ENCODE measurements at regions not wholly inside any gene's neighbourhood (a gene's known extent, or its start where the extent isn't known, plus 50 kb on each side); places are given as distances from the start of the nearest gene placed in this dataset.

DNA sequence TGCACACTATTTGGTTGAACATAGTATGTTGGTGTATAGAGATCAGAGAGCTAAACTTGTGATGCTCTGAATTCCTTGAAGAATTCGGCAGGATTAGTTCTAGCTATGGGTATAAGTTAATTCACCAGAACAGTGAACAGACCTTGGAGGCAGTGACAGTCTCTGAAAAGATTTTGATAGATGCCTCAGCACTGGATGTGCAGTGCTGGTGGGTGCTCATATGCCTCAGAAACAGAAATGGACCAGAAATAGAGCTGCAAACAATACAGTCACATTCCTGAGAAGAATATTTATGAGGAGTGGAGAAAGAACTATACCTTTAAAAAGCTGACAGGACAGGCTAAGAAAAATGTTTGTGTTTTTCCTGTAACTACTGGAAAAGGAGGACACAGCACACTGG, 747.7 kb downstream of the KCTD16 start:
- DNase-seq, result no peak

DNA sequence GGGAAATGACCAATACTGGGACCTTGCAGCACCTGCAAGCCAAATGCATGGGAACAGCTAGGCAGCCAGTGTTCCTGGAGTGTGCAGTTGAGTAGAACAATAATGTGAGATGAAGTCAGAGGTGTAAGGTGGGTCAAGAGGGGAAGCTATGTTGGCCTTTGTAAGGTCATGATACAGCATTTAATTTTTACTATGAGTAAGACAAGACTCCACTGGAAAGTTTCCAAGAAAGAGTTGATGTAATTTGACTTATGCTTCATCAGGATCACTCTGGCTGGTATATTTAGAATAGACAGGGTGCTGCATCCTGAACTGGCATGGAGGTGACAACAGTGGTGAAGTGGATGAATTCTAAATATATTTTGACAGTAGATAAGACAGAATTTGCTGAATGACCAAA, 744.8 kb downstream of the KCTD16 start:
- no peak for DNase-seq

DNA sequence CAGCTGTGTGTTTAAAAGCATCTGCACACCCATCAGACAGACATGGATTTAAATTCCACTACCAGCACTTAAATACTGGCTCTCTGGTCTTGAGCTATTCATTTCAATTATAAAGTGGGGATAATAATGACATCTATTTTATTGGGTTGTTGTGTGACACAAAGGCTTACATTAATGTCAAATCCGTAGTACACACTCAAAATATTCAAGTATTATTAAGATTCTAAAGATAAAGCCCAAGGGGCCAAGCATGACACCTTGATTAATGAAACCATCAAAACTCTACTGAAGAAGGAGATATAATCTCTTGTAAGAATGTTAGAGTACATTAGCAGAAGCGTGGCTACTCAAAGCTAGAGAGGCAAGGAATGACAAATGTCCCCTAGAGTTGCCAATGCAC, 743.0 kb downstream of the KCTD16 start:
- no peak for DNase-seq

DNA sequence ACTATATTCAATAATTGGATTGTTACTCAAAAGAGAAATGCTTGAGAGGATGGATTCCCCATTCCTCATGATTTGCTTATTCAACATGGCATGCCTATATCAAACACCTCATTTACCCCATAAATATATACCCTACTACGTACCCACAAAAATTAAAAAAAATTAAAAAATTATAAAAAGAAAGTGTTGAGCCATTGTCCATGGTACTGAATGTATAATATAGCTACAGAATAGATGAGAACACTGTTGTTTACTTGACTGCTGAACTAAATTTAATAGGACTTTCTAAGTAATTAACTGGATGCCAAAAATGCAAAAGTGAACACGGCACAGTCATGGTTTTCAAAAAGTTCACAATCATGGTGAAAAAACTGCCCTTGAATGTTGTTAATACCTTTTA, 725.8 kb downstream of the KCTD16 start:
- DNase-seq, result no peak

DNA sequence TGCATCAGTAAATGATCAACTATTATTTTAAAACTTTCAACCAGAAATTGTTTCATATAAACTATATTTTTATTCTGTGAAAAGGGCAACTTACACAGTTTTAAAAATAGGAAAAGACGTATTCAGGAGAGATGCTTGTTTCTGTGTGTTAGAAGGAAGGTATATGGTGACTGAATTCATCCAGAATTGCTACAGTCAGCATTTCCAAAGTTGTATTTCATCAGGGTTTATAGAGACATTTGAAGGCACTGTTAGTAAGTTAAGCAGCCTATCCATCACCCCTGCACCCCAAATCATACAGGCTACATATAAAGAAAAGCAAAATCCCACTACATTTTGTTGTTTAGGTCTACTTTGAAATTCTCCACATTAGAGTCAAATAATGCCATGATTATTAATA, 716.0 kb downstream of the KCTD16 start:
- DNase-seq, result no peak

DNA sequence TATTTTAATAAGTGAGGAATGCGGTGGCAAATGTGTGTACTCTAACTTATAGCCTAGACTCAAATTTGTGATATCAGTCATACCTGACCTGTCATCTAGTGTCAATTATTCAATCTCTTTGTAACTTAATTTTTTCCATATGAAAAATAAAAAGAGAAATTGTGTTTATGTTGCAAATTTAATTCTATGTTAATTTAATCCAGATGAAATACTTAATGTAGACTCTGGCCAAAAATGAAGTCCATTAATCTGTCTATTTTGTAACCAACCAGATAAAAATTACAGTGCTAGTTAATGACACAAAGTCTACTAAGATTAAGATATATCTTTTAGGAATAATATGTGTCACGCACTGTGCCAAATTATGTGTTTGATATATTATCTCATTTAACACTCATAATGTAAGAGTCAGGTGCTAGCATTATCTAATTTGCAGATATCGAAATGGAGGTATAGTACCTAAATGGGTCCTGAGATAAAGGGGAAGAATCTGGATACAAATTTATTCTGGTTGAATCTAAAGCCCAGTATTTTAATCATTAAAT, 712.1 kb downstream of the KCTD16 start:
- no peak for DNase-seq

DNA sequence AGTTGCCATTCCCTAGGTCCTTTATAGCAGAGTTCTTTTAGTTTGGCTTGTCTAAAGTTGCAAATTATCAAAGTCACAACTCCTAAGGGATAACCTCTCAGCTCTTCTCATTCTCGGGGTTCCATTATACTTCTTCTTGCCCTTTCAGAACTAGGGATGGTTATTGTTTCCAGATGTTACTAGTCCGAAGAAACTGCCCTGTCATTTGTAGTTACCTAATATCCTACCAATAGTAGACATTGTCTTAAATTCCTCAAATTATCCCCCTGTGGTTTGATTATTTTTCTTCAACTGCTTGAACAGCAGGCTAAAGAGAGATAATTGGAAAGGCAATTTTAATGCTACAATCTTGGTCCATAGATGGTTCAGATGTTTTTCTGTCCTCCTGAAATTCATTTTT, 709.8 kb downstream of the KCTD16 start:
- DNase-seq, result no peak

DNA sequence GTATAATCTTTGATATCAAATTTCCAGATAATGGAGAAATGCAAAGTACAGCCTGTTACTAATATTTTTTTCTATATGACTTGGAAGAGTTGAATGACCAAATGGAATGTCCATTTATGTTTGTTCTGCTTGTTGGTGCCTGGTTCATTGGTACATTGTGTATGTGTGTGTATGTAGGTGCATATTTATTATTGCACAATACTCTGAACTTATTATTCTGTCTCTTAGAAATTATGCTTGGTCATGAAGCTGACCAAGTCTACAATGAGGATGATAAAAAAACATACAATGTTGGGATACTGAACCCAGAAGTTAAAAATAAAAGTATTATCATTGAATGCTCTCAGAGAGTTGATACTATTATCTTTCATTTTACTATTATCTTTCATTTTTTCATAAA, 706.3 kb downstream of the KCTD16 start:
- no peak for DNase-seq

DNA sequence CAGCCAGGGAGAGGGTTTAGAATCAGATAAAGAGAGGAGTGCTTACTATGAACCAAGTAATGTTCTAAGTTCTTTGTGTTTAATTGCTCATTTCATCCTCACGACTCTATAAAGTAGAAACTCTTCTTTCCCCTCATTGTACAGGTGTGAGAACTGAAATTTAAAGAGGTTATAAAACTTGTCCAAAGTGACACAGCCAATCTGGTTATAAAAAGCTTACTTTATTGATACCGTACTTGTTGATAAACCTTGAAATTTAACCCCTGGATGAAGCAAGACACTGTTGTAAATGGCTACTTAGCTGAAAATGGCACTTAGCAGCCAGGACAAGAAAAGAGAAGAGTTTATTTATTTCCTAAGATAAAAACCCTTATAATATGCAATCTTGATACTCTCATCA, 702.4 kb downstream of the KCTD16 start:
- no peak for DNase-seq

DNA sequence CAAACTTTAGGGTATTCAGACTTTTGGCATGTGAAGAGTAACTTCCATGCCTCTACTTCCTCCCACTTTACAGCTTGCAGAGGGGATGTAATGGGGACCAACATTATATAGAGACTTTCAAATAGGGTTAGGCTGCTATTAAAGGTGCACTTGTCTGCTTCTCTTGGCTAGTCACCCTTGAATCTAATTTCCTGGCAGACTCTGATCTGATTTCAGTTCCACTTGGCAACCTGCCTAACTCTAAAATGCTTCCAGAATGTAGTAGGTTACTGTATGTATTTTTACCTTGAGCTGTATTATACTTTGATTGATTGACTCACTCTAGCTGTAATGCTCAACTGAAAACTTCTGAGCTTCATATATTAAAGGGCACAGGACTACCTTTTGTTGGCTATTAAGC, 693.4 kb downstream of the KCTD16 start:
- no peak for DNase-seq

DNA sequence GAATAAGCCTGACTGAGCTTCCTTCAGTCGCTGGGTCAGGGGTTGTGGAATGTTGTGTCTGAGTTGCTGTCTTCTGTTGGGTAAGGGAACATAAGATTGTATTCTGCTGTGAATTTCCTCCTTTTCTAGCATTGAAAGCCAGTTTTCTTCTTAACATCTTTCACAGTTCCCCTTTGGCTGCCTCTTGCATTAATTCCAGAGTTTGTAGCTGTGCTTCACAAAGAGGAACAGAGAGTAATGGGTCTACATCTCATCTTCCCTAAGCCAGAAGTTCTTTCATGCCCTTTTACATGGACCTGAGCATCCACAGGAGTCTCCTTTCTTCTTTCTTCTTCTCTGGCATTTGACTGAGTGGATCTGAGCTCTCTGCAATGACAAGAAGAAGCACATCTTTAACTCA, 686.8 kb downstream of the KCTD16 start:
- no peak for DNase-seq

DNA sequence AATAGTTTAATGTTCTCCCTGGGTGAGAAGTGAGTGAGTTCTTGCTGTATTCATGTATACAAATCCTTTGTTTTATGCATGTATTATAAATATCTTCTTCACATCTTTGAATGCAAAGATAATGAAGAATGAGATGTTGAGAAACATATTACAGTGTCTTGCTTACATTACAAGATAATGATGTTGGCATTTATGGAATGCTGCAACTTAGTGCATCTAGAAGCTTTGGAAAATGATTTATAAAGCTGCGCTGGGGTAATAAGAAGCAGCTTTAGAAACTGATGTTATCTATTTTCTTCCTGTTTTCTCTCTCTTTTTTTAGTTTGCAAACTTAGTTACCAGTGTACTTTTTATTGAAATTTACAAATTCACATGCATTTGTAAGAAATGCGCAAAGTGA, 673.4 kb downstream of the KCTD16 start:
- no peak for DNase-seq

DNA sequence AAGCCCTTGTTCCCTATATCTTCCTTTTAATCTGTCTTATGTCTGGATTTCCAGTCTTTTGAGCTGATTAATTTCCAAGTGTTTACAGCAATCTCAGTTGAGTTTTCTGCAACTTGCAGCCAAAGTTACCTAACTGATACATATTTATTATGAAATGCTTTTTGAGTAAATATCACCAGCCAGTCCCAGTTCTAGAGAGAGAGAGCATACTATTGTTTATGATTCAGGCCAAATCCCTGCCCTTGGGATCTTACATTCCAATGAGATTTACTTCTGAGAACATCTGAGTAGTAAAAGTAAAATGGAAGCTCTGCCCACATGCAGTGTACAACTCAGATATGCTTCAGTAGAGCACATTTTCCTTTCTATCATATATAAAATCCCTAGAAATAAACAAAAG, 661.7 kb downstream of the KCTD16 start:
- DNase-seq, result no peak

DNA sequence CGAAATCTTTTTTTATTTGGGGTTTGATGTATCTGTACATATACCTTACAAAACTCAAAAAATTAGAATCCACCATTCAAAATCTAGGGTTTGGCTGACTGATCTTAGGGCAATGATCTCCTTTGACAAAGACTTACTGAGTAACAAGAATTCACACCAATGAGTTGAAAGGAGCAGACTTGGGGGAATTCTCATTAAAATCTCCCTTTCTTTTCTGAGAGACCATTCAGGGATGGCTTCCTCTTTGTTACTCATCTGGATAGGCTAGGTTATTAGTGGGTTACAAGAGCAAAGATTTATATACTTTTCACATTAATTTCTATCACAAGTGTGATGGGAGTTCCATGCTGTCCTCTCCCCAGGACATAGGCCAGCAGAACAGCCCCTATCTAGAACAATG, 661.0 kb downstream of the KCTD16 start:
- DNase-seq, result no peak

DNA sequence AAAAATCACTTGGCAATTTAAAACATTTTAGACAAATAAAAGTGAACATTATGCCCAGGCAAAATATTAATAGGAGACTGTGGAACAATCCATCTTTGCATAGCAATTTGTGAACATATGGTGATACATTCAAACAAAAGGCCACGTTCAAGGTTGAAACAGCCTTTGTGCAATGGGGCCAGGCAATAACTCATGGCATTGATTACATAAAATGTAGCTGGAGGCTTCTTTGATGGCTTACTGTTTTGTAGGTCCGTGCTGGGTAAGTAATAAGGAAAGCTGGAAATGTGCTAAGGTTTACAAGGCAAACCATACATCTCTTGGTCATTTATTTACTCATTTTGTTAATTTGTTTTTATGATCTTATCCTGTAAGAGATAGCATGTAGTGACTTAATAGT, 651.8 kb downstream of the KCTD16 start:
- no peak for DNase-seq

DNA sequence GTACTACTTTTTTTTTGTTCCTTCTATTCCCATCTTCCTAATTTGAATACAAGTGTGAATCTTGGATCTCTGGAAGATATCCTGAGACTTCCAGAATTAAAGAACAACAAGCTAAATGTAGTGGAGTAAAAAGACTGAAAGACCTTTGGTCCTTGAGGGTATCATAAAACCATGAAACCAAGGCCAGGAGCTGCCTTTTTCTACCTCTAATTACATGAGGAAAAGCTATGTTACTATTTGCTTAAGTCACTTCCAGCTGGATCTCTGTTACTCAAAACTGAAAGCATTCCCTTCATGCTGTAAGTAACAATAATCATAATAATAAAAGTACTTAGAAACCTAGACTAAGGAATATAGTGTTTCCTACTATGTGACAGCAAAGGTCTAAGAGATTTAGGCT, 649.6 kb downstream of the KCTD16 start:
- DNase-seq, result no peak

DNA sequence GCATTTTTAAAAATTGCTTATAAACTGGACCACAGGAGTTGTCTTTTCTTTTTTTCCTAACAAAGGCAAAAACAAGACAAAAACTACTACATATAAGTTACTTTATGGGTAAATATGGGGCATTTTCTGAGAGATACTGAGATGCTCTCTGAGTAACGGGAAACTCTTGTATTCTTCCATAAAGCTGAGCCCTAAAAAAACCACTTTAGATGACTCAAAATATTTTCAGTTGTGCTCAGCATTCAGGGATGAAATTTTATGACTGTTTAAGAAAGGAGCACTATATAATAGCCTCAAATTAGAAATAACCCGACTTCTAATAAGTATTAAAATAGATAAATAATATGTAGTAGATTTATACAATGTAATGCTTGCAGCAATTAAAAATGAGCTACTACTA, 644.5 kb downstream of the KCTD16 start:
- no peak for DNase-seq

DNA sequence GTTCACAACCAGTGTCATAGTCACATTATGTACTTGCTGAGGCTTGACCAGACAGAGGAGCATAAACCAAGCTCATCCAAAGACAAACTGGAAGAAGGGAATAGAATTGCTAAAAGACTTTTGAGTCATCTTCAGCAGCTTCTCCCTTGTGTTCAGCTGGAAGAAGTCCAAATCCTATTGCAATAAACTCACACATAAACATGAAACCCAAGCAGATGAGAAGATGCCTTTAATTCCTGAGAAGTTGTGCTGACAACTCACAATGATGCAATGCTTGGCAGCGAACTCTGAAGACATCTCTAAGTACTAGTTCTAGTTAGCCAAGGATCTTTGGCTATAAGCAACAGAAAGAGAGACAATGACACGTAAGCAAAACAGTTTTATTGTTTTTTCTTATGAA, 642.1 kb downstream of the KCTD16 start:
- no peak for DNase-seq

DNA sequence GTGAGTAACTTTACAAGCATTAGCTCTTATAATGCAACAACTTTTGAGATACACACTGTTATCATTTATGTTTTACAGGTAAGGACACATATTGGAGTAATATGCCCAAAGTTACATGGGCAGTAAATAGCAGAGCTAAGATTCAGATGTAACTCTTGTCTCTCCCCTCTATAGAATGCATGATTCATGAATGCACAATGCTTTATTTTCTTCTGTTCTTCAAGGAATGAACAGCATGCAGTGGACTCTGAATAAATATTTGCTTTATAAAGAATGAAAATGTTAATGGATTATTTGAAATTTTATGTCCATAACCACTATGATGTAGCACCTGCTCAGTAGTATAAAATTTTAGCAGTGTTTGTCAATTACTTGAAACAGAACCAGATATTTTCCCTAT, 629.5 kb downstream of the KCTD16 start:
- no peak for DNase-seq

DNA sequence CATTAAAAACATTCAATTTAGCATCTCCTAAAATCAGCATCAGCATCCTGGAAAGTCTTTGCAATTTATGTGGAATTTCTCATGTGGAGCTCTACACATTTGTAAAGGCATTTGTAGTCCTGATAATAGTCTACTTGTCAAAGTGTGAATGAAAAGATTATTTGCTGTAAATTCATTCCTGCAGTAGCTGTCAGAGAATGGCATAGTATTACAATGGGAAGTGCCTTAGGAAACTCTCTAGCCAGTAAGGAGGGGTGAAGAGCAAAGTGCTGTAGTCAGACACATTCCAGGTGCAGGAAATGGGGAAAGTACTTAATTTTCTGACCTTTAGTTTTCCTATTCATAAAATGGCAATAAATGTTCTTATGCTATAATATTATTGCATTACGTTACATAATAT, 627.9 kb downstream of the KCTD16 start:
- no peak for DNase-seq

DNA sequence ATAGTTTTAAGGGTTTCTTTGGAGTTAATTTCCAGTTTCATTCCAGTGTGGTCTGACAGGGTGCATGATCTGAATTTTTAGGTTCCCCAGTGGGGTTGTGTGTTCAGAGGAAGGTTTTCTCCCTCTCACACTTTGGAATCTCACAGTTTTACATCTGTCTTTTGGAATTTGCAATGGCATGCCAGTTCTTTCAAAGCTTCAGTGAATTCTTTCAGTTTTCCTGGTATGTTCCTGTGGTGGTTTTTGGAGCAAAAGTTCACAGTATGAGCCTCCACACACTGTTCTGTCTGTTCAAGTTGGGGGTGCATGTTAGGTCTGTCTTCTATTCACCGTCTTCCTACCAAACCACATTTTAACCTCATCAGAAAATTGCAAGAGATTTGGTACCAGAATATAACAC, 624.2 kb downstream of the KCTD16 start:
- no peak for DNase-seq

DNA sequence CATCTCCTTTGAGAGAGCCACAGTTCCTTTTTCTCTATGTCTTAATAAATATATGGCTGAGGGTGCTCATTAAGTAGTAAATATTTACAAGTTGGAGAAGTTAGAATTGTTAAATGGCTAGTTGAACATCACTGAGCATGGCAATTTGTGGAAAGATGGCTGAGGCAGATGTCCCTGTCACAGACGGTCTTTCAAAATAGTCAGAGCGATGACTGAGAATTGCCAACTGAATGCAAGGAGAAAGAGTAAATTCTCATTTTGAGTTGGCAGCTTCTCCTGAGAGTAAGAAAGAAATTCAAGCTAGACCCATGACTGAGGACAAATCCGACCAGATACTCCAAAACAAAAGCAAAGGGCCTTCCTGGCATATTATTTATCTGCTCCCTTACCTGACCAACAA, 617.9 kb downstream of the KCTD16 start:
- DNase-seq, result no peak

DNA sequence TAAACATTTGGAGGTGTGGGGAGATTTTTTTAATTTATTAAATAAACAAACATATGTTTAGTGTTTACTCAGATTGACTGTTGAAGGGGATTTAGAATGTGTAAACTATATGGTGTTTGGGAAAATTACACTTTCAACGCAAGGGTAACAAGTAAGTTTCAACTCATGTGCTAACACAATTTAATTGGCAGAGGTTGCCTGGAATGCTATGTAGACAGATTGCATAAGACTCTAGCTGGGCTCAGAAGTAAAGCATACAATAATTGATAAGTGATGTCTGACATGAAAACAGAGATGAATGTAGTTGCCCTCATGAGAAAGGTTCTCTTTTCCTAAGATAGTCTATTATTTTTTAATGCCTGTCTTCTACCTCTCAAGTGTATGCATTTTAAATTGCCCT, 617.4 kb downstream of the KCTD16 start:
- no peak for DNase-seq

DNA sequence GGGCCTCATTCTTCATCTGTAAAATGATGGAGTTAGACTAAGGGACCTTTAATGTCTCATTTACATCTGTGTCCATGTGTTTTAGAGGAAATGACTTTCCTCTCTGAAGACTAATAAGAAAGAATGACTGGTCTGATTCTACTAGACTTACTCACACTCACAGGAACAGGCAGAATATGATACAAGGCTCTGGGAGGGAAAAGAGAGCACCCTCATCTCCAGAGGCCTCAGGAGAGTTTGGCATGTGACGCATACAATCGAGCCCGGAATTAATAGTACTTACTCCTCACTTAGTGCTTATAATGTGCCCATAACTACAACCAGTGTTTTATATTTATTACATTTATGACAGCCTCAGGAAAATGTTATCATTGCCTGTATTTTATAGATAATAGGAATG, 608.7 kb downstream of the KCTD16 start:
- no peak for DNase-seq

DNA sequence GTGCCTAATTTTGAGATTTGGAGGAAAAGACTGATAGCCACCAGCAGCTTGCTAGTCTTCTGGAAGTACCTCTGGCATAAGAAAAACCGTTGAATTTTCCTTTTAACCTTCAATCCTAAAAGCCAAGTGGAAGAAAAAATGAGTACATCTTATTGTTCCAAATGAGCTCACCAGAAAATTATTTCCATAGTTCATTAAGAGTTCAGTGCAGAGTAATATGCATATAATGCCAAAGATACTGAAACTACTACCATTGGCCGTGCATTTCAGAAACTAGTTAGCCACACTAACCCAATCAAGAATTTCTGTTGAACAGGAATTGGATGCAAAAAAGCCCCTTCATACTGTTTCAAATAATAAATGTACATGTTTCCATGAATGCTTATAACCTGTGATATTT, 607.9 kb downstream of the KCTD16 start:
- no peak for DNase-seq

DNA sequence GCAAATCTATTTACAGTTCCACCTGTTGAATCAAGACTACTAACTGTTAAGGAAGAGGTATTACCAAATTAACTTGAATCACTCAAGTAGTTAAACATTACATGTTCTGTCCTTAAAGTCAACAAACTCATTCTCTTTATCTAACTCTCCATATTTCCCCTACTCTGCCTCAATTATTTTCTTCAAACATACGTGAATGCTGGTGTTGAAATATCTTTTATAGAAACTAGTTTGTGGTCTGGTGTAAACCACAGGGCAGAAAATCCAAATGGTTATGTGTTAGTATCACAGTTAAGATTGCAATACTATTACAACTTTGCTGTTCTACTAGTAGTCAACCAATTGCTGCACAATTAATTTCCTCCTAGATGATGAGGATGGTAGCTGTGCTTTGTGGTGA, 603.5 kb downstream of the KCTD16 start:
- no peak for DNase-seq

Measured in NCI-H774 (cell line).